Immature natural killer cell (primary cell): ENCODE measurements at regions not wholly inside any gene's neighbourhood (a gene's known extent, or its start where the extent isn't known, plus 50 kb on each side); places are given as distances from the start of the nearest gene placed in this dataset.

Experiments used
- DNase-seq, 3 donors: peaks; one replicate each; pipeline ENCODE4 v3.0.0; 2022; ENCODE audit warnings: mixed read lengths in 1 of 3
- H3K27ac Mint-ChIP-seq, 6 donors: one replicate each; pipeline ENCODE4 v1.8.0; 2020; ENCODE audit warnings: mixed read lengths in 6 of 6, mild to moderate bottlenecking in 5 of 6, inconsistent platforms in 4 of 6, moderate library complexity in 3 of 6
- H3K27me3 Mint-ChIP-seq, 3 donors: one replicate each; pipeline ENCODE4 v1.8.0; 2020 to 2021; ENCODE audit warnings: low read depth in 3 of 3, mild to moderate bottlenecking in 3 of 3, mixed read lengths in 3 of 3, moderate library complexity in 3 of 3, inconsistent platforms in 1 of 3
- H3K36me3 Mint-ChIP-seq, 3 donors: one replicate each; pipeline ENCODE4 v1.8.0; 2020; ENCODE audit warnings: mixed read lengths in 3 of 3, inconsistent platforms in 2 of 3, mild to moderate bottlenecking in 2 of 3
- H3K4me1 Mint-ChIP-seq, 2 donors: one replicate each; pipeline ENCODE4 v1.8.0; 2020; ENCODE audit warnings: inconsistent platforms in 2 of 2, mild to moderate bottlenecking in 2 of 2, mixed read lengths in 2 of 2, moderate library complexity in 1 of 2
- H3K4me3 Mint-ChIP-seq, 5 donors: one replicate each; pipeline ENCODE4 v1.8.0; 2020; ENCODE audit warnings: mild to moderate bottlenecking in 5 of 5, mixed read lengths in 5 of 5, inconsistent platforms in 3 of 5, moderate library complexity in 3 of 5
- H3K9me3 Mint-ChIP-seq, 6 donors: one replicate each; pipeline ENCODE4 v1.8.0; 2020; ENCODE audit warnings: mild to moderate bottlenecking in 6 of 6, mixed read lengths in 6 of 6, inconsistent platforms in 4 of 6, moderate library complexity in 3 of 6

GRCh38 chr18:78566065-78566464 lies 413.6 kb upstream of the SALL3 start:
- Mint-ChIP-seq H3K9me3 (peaks cover 0 to 10% (median under 1%) of the 10 kb centered on the region in 6 donors), H3K4me1 (no peaks in the 10 kb centered on the region), H3K27ac (no peak overlapping the region), H3K36me3 (peaks cover 0 to 5% (median 0%) of the 10 kb centered on the region in 3 donors), H3K4me3 (no peak overlapping the region), H3K27me3 (peaks cover 3% of the 10 kb centered on the region in 3 donors)
- DNase-seq: no peak

GRCh38 chr18:78566720-78567119 lies 412.9 kb upstream of the SALL3 start:
- Mint-ChIP-seq H3K9me3 (peaks cover 0 to 10% (median 2%) of the 10 kb centered on the region in 6 donors), H3K27me3 (peaks cover 3% of the 10 kb centered on the region in 3 donors), H3K36me3 (peaks cover 0 to 5% (median 0%) of the 10 kb centered on the region in 3 donors), H3K27ac (no peak overlapping the region), H3K4me1 (no peaks in the 10 kb centered on the region), H3K4me3 (no peak overlapping the region)
- DNase-seq: no peak

- no peak for DNase-seq
- Mint-ChIP-seq H3K36me3 (peaks cover 0 to 16% (median 0%) of the 10 kb centered on the region in 3 donors), H3K27ac (no peak overlapping the region), H3K27me3 (peaks cover 0 to 4% (median 3%) of the 10 kb centered on the region in 3 donors), H3K9me3 (peaks cover 0 to 33% (median 17%) of the 10 kb centered on the region in 6 donors), H3K4me3 (no peak overlapping the region), H3K4me1 (no peaks in the 10 kb centered on the region)
Measured at GRCh38 chr18:78571063-78571785, 408.4 kb upstream of the SALL3 start.

GRCh38 chr18:78571831-78572347 lies 407.7 kb upstream of the SALL3 start:
- Mint-ChIP-seq H3K4me3 (no peak overlapping the region), H3K4me1 (no peaks in the 10 kb centered on the region), H3K27ac (no peak overlapping the region), H3K36me3 (peaks cover 0 to 16% (median 0%) of the 10 kb centered on the region in 3 donors), H3K27me3 (peaks cover 0 to 4% (median 3%) of the 10 kb centered on the region in 3 donors), H3K9me3 (peaks cover 0 to 32% (median 17%) of the 10 kb centered on the region in 6 donors)
- no peak for DNase-seq

- Mint-ChIP-seq H3K4me1 (no peaks in the 10 kb centered on the region), H3K27ac (no peak overlapping the region), H3K27me3 (peaks cover 0 to 4% (median 3%) of the 10 kb centered on the region in 3 donors), H3K9me3 (peaks cover 0 to 26% (median 14%) of the 10 kb centered on the region in 6 donors), H3K4me3 (no peak overlapping the region), H3K36me3 (peaks cover 0 to 11% (median 0%) of the 10 kb centered on the region in 3 donors)
- DNase-seq: no peak
Measured at GRCh38 chr18:78573773-78574172, 405.8 kb upstream of the SALL3 start.

- no peak for DNase-seq
- H3K27ac Mint-ChIP-seq: no peak overlapping the region
- peaks cover 0 to 11% (median 0%) of the 10 kb centered on the region in 3 donors for H3K36me3 Mint-ChIP-seq
- peaks cover 0 to 26% (median 10%) of the 10 kb centered on the region in 6 donors for H3K9me3 Mint-ChIP-seq
- H3K4me3 Mint-ChIP-seq: no peak overlapping the region
- no peaks in the 10 kb centered on the region for H3K4me1 Mint-ChIP-seq
- H3K27me3 Mint-ChIP-seq: peaks cover 0 to 4% (median 3%) of the 10 kb centered on the region in 3 donors
Measured at GRCh38 chr18:78576967-78577366, 402.7 kb upstream of the SALL3 start.

GRCh38 chr18:78579449-78579848 lies 400.2 kb upstream of the SALL3 start:
- Mint-ChIP-seq H3K36me3 (peaks cover 0 to 5% (median 0%) of the 10 kb centered on the region in 3 donors), H3K4me3 (no peak overlapping the region), H3K27ac (no peak overlapping the region), H3K4me1 (no peaks in the 10 kb centered on the region), H3K27me3 (peaks cover 0 to 4% (median 3%) of the 10 kb centered on the region in 3 donors), H3K9me3 (peaks cover 0 to 11% (median 5%) of the 10 kb centered on the region in 6 donors)
- no peak for DNase-seq

GRCh38 chr18:78579854-78580577 lies 399.6 kb upstream of the SALL3 start:
- peaks cover 0 to 6% (median 2%) of the 10 kb centered on the region in 6 donors for H3K9me3 Mint-ChIP-seq
- peaks cover 0 to 1% (median 0%) of the 10 kb centered on the region in 3 donors for H3K36me3 Mint-ChIP-seq
- H3K27ac Mint-ChIP-seq: no peak overlapping the region
- H3K4me3 Mint-ChIP-seq: no peak overlapping the region
- DNase-seq: no peak
- H3K27me3 Mint-ChIP-seq: peaks cover 0 to 4% (median 3%) of the 10 kb centered on the region in 3 donors
- no peaks in the 10 kb centered on the region for H3K4me1 Mint-ChIP-seq

GRCh38 chr18:78580835-78581339 lies 398.7 kb upstream of the SALL3 start:
- Mint-ChIP-seq H3K27me3 (peaks cover 0 to 4% (median 1%) of the 10 kb centered on the region in 3 donors), H3K9me3 (peaks cover 0 to 4% (median 0%) of the 10 kb centered on the region in 6 donors), H3K4me1 (no peaks in the 10 kb centered on the region), H3K4me3 (no peak overlapping the region), H3K36me3 (no peaks in the 10 kb centered on the region), H3K27ac (no peak overlapping the region)
- no peak for DNase-seq

- DNase-seq: no peak
- Mint-ChIP-seq H3K4me3 (no peak overlapping the region), H3K4me1 (no peaks in the 10 kb centered on the region), H3K9me3 (peaks cover 0 to 4% (median 0%) of the 10 kb centered on the region in 6 donors), H3K36me3 (no peaks in the 10 kb centered on the region), H3K27ac (no peak overlapping the region), H3K27me3 (peaks cover 0 to 4% (median 0%) of the 10 kb centered on the region in 3 donors)
Measured at GRCh38 chr18:78582181-78582709, 397.4 kb upstream of the SALL3 start.

- H3K27ac Mint-ChIP-seq: no peak overlapping the region
- H3K9me3 Mint-ChIP-seq: peaks cover 0 to 4% (median 0%) of the 10 kb centered on the region in 6 donors
- H3K4me1 Mint-ChIP-seq: no peaks in the 10 kb centered on the region
- H3K27me3 Mint-ChIP-seq: peaks cover 0 to 2% (median 0%) of the 10 kb centered on the region in 3 donors
- H3K36me3 Mint-ChIP-seq: no peaks in the 10 kb centered on the region
- no peak overlapping the region for H3K4me3 Mint-ChIP-seq
- no peak for DNase-seq
Measured at GRCh38 chr18:78582898-78583738, 396.5 kb upstream of the SALL3 start.

- peaks cover 0 to 4% (median 0%) of the 10 kb centered on the region in 6 donors for H3K9me3 Mint-ChIP-seq
- DNase-seq: no peak
- H3K4me1 Mint-ChIP-seq: no peaks in the 10 kb centered on the region
- no peak overlapping the region for H3K4me3 Mint-ChIP-seq
- H3K27me3 Mint-ChIP-seq: peaks cover 0 to 2% (median 0%) of the 10 kb centered on the region in 3 donors
- no peaks in the 10 kb centered on the region for H3K36me3 Mint-ChIP-seq
- H3K27ac Mint-ChIP-seq: no peak overlapping the region
Measured at GRCh38 chr18:78583739-78584458, 395.7 kb upstream of the SALL3 start.
